Suprapubic skin (tissue), 4 donors: ENCODE measurements at regions not wholly inside any gene's neighbourhood (a gene's known extent, or its start where the extent isn't known, plus 50 kb on each side); places are given as distances from the start of the nearest gene placed in this dataset.

ENCODE experiments used
- EP300 ChIP-seq: sonication (generic); formaldehyde crosslinking; IDR thresholded peaks from one replicate; pipeline ENCODE4 v1.6.1; 2017; ENCODE audit warnings: antibody characterized with exemption
- POLR2A ChIP-seq, 2 donors: fragments of 450-650 bp; IDR thresholded peaks; one replicate each; pipeline ENCODE4 v1.6.1; 2017; ENCODE audit warnings: antibody characterized with exemption in 2 of 2, mild to moderate bottlenecking in 2 of 2, moderate library complexity in 2 of 2
- POLR2AphosphoS5 ChIP-seq, 3 donors: sonication (generic); formaldehyde crosslinking; IDR thresholded peaks; one replicate each; pipeline ENCODE4 v1.6.1; 2017; ENCODE audit warnings: antibody characterized with exemption in 3 of 3
- TF ChIP-seq, protein P1 (sequence below), 2 donors: fragments of 200-600 bp in 1 of 2; fragments of 450-650 bp in 1 of 2; sonication (generic) in 1 of 2; IDR thresholded peaks; one replicate each; pipeline ENCODE4 v1.5.1; 2016 to 2019; ENCODE audit warnings: antibody characterized with exemption in 2 of 2, mild to moderate bottlenecking in 1 of 2, moderate library complexity in 1 of 2

DNA sequence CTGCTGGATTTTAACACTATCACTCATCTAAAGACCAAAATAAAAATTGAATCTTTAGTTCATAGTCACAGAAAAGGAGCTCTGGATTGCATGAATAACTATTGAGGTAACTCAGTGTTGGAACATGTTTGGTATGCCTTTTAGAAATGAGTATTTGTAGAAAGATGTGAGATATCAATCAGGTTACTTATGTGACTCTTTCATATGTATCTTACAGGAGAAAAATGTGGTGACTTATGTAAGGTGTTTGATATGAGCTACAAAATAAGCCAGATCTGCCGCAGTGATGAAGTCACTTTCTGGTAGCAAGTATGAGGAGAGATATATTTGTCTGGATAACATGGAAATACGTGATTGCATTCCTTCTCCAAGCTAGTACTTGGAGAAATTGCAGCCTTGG, 1653.3 kb upstream of the PCDH7 start:
- TF ChIP-seq POLR2A (IDR thresholded peaks at IDR 0.05): no peak
- TF ChIP-seq, protein P1, sequence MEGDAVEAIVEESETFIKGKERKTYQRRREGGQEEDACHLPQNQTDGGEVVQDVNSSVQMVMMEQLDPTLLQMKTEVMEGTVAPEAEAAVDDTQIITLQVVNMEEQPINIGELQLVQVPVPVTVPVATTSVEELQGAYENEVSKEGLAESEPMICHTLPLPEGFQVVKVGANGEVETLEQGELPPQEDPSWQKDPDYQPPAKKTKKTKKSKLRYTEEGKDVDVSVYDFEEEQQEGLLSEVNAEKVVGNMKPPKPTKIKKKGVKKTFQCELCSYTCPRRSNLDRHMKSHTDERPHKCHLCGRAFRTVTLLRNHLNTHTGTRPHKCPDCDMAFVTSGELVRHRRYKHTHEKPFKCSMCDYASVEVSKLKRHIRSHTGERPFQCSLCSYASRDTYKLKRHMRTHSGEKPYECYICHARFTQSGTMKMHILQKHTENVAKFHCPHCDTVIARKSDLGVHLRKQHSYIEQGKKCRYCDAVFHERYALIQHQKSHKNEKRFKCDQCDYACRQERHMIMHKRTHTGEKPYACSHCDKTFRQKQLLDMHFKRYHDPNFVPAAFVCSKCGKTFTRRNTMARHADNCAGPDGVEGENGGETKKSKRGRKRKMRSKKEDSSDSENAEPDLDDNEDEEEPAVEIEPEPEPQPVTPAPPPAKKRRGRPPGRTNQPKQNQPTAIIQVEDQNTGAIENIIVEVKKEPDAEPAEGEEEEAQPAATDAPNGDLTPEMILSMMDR (IDR thresholded peaks at IDR 0.05): no peak
- no peak for TF ChIP-seq EP300
- TF ChIP-seq POLR2AphosphoS5 (IDR thresholded peaks at IDR 0.05): no peak
